ENCODE measurements at regions not wholly inside any gene's neighbourhood (a gene's known extent, or its start where the extent isn't known, plus 50 kb on each side); places are given as distances from the start of the nearest gene placed in this dataset.

DNA sequence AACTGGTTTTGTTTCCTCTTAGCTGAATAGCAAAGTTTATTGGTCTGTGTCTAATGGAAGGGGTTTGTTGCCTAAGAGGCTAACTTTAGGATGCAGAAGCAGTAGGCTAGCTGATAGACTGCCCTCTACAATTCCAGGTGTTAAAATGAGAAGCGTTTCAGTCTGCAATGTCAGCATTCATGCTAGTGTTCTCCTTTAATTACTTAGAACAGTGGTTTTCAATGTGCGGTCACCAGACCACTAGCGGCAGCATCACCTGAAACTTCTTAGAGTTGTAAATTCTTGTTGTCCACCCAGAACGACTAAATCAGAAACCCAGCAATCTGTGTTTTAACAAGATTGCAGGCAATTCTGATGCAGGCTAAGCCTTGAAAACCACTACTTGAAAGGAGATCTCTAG lies 392.9 kb downstream of the IPMK start:
- no peak for ATAC-seq

GRCh38 chr10:57867241-57867640 lies 400.5 kb downstream of the IPMK start:
- Mint-ChIP-seq H3K4me1 (no peaks in the 10 kb centered on the region), H3K27ac (no peak overlapping the region), H3K27me3 (no peaks in the 10 kb centered on the region), H3K36me3 (ENCODE audit: low read depth) (no peaks in the 10 kb centered on the region), H3K9me3 (peaks cover 8% of the 10 kb centered on the region), H3K4me3 (no peak overlapping the region)
- no peak for ATAC-seq
- DNase-seq, result no peak

More for the DNA sequence above, 392.9 kb downstream of the IPMK start:
- no peak for DNase-seq
- H3K36me3 Mint-ChIP-seq (ENCODE audit: low read depth), result no peaks in the 10 kb centered on the region
- H3K9me3 Mint-ChIP-seq, result peaks cover 8% of the 10 kb centered on the region
- no peaks in the 10 kb centered on the region for H3K27me3 Mint-ChIP-seq
- H3K4me3 Mint-ChIP-seq, result no peak overlapping the region
- no peaks in the 10 kb centered on the region for H3K4me1 Mint-ChIP-seq
- no peak overlapping the region for H3K27ac Mint-ChIP-seq

- ATAC-seq (no peak), DNase-seq (no peak)
- Mint-ChIP-seq H3K4me1 (no peaks in the 10 kb centered on the region), H3K27me3 (no peaks in the 10 kb centered on the region), H3K27ac (no peak overlapping the region), H3K4me3 (no peak overlapping the region), H3K36me3 (ENCODE audit: low read depth) (no peaks in the 10 kb centered on the region), H3K9me3 (peaks cover 5% of the 10 kb centered on the region)
Observed at GRCh38 chr10:57864765-57865680, 402.7 kb downstream of the IPMK start.

DNA sequence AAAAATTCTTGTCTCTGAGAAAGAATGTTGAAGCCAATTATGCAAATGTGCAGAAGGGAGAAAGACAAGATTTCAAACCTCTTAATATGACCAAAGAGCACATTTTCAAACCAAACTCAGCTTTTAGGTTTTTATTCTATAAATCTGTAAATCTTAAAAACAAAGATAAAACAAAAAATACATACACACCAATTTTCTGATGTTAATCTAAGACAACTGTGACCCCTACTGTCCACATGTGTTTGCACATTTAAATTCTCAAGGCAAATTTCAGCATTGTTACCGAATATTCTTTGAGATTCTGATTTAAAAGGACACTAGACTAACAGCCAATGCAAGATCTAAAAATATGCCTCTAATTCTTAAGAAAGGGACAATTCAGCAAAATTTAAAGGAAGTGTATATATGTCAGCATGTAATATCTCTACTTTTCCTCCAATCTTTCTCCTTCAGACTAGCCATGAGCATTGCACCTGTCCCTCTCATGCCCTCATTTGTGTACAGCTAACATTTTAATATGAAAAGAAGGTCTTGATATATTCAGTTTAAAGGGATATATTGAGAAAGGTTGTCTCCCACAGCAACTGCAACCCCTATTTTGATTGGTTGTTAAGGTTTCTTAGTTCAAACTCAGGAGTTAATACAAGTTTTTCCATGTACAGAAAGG lies 417.9 kb downstream of the IPMK start:
- Mint-ChIP-seq H3K27ac (no peak overlapping the region), H3K27me3 (peaks cover 2% of the 10 kb centered on the region), H3K4me1 (no peaks in the 10 kb centered on the region), H3K36me3 (ENCODE audit: low read depth) (no peaks in the 10 kb centered on the region), H3K9me3 (no peaks in the 10 kb centered on the region), H3K4me3 (no peak overlapping the region)
- ATAC-seq (no peak), DNase-seq (no peak)

- ATAC-seq, result no peak
- Mint-ChIP-seq H3K27me3 (no peaks in the 10 kb centered on the region), H3K9me3 (peaks cover 4% of the 10 kb centered on the region), H3K4me1 (no peaks in the 10 kb centered on the region), H3K36me3 (ENCODE audit: low read depth) (no peaks in the 10 kb centered on the region), H3K27ac (no peak overlapping the region), H3K4me3 (no peak overlapping the region)
- DNase-seq, result no peak
Observed at GRCh38 chr10:57846307-57847065, 421.2 kb downstream of the IPMK start.

DNA sequence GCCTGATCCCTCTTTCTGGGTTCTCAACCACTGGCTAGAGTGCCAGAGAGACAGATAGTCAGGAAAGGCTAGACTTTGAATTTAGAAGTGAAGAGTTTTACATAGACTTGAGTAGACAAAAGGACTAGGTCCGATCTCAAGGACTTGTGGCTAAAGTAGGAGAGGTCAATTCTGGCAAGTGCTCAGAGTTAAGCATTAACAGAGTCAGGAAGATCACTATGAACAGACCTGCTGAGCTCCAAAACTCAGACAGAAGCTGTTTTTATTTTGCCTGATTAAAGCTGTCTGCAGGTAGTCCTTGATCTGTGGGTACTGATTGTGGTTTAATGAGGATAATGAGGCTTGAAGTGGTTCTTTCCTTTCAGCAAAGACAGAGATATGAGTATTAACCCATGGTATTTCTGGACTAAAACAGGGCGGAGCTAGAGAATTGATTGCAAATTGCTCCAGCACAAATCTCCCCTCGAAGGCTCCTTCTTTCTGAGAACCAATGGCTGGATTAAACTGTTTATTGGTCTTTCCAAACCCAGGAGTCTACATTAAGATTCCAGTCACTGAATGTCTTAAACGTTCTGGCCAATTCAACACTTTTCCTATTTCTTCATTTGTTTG lies 423.2 kb downstream of the IPMK start:
- H3K4me1 Mint-ChIP-seq, result no peaks in the 10 kb centered on the region
- H3K36me3 Mint-ChIP-seq (ENCODE audit: low read depth), result no peaks in the 10 kb centered on the region
- no peak overlapping the region for H3K4me3 Mint-ChIP-seq
- ATAC-seq (no peak), DNase-seq (no peak)
- no peaks in the 10 kb centered on the region for H3K27me3 Mint-ChIP-seq
- H3K27ac Mint-ChIP-seq, result no peak overlapping the region
- peaks cover 10% of the 10 kb centered on the region for H3K9me3 Mint-ChIP-seq

GRCh38 chr10:57830877-57831560 lies 436.7 kb downstream of the IPMK start:
- DNase-seq (no peak), ATAC-seq (no peak)
- H3K4me1 Mint-ChIP-seq, result no peaks in the 10 kb centered on the region
- H3K9me3 Mint-ChIP-seq, result no peaks in the 10 kb centered on the region
- H3K4me3 Mint-ChIP-seq, result no peak overlapping the region
- no peaks in the 10 kb centered on the region for H3K27me3 Mint-ChIP-seq
- no peaks in the 10 kb centered on the region for H3K36me3 Mint-ChIP-seq (ENCODE audit: low read depth)
- H3K27ac Mint-ChIP-seq, result no peak overlapping the region

DNA sequence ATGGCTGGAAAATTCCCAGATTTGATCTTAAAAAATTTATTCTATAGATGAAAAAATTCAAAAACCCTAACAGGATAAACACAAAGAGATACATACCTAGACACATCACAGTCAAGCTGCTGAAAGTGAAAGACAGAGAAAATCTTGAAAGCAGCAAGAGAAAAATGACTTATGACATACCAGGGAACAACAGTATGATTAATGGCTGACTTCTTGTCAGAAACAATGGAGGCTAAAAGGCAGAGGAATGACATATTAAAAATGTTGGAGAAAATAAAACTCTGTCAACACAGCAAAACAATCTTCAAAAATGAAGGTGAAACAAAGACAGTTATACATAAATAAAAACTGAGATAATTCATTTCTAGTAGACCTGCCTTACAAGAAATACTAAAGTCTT lies 442.7 kb downstream of the IPMK start:
- H3K4me1 Mint-ChIP-seq, result no peaks in the 10 kb centered on the region
- ATAC-seq, result no peak
- no peaks in the 10 kb centered on the region for H3K9me3 Mint-ChIP-seq
- H3K27ac Mint-ChIP-seq, result no peak overlapping the region
- no peak overlapping the region for H3K4me3 Mint-ChIP-seq
- DNase-seq, result no peak
- H3K36me3 Mint-ChIP-seq (ENCODE audit: low read depth), result no peaks in the 10 kb centered on the region
- no peaks in the 10 kb centered on the region for H3K27me3 Mint-ChIP-seq

DNA sequence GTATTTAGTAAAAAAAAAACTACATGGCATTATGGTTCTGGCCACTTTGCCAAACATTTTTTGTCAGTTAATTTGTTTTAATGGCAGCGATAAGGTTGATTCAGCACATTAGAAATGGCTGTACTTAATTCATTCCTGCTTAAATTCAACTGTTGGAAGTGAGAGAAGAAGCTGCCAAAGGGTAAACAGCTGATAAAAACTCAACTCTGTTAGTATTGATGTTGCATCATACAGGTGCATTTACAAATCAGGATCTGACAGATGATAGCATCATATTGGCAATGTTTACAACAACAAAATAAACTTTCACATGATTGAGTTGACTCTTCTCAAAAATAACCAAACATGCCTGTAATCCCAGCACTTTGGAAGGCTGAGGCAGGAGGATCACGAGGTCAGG lies 444.3 kb downstream of the IPMK start:
- H3K4me1 Mint-ChIP-seq, result no peaks in the 10 kb centered on the region
- DNase-seq, result no peak
- H3K4me3 Mint-ChIP-seq, result no peak overlapping the region

GRCh38 chr10:57822965-57823364 lies 444.7 kb downstream of the IPMK start:
- no peak for ATAC-seq
- no peaks in the 10 kb centered on the region for H3K27me3 Mint-ChIP-seq

More for the DNA sequence above, 444.3 kb downstream of the IPMK start:
- Mint-ChIP-seq H3K36me3 (ENCODE audit: low read depth) (no peaks in the 10 kb centered on the region), H3K27ac (no peak overlapping the region), H3K27me3 (no peaks in the 10 kb centered on the region), H3K9me3 (no peaks in the 10 kb centered on the region)
- no peak for ATAC-seq

GRCh38 chr10:57818522-57818921 lies 449.2 kb downstream of the IPMK start:
- DNase-seq (no peak), ATAC-seq (no peak)
- Mint-ChIP-seq H3K27ac (no peak overlapping the region), H3K9me3 (no peaks in the 10 kb centered on the region), H3K27me3 (no peaks in the 10 kb centered on the region), H3K4me1 (no peaks in the 10 kb centered on the region), H3K4me3 (no peak overlapping the region), H3K36me3 (ENCODE audit: low read depth) (no peaks in the 10 kb centered on the region)

More at GRCh38 chr10:57822965-57823364, 444.7 kb downstream of the IPMK start:
- Mint-ChIP-seq H3K36me3 (ENCODE audit: low read depth) (no peaks in the 10 kb centered on the region), H3K9me3 (no peaks in the 10 kb centered on the region), H3K27ac (no peak overlapping the region), H3K4me3 (no peak overlapping the region), H3K4me1 (no peaks in the 10 kb centered on the region)
- DNase-seq, result no peak

GRCh38 chr10:57817741-57818140 lies 450.0 kb downstream of the IPMK start:
- no peak for DNase-seq
- no peaks in the 10 kb centered on the region for H3K9me3 Mint-ChIP-seq
- H3K27ac Mint-ChIP-seq, result no peak overlapping the region
- no peaks in the 10 kb centered on the region for H3K4me1 Mint-ChIP-seq
- ATAC-seq, result no peak
- no peaks in the 10 kb centered on the region for H3K27me3 Mint-ChIP-seq
- no peaks in the 10 kb centered on the region for H3K36me3 Mint-ChIP-seq (ENCODE audit: low read depth)
- no peak overlapping the region for H3K4me3 Mint-ChIP-seq

DNA sequence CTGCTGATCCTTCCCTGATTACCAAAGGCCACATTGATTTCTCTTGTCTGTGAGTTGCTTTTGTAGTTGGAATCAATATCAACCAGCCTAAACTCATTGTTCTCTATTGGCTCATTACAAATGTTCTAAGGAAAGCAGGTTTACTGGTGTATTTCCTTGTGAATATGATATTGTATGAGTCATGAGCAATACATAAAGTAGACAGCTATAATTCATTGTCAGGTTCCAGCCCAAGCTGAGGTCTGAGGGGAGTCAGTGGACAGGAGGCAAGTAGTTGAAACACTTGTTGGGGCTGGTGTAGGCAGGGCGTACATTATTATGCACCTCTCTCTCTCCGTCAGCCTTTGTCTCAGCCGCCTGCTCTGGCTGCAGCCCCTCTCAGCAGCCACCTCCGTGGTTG lies 451.7 kb downstream of the IPMK start:
- H3K9me3 Mint-ChIP-seq, result no peaks in the 10 kb centered on the region
- no peak overlapping the region for H3K27ac Mint-ChIP-seq
- H3K4me3 Mint-ChIP-seq, result no peak overlapping the region
- H3K4me1 Mint-ChIP-seq, result no peaks in the 10 kb centered on the region
- DNase-seq (no peak), ATAC-seq (no peak)
- no peaks in the 10 kb centered on the region for H3K27me3 Mint-ChIP-seq
- H3K36me3 Mint-ChIP-seq (ENCODE audit: low read depth), result no peaks in the 10 kb centered on the region

DNA sequence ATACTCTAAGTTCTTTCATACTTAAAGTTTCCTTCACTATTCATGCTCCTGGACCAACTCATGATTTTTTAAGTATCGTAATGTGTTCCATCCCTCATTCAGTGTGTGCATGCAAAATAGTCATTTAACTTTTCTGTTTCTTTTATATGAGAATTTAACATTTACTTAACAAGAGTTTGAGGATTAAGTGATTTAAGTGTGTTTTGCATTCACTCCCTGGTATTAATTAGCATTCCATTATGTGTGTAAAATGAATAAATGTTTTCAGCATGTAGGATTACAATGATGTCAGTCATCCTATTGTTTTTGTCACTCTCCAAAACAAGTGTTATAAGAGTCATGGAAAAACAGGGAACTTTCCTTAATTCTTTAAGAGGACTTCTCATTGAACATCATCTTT lies 457.7 kb downstream of the IPMK start:
- Mint-ChIP-seq H3K27me3 (no peaks in the 10 kb centered on the region), H3K9me3 (no peaks in the 10 kb centered on the region), H3K27ac (no peak overlapping the region), H3K36me3 (ENCODE audit: low read depth) (no peaks in the 10 kb centered on the region), H3K4me1 (no peaks in the 10 kb centered on the region), H3K4me3 (no peak overlapping the region)
- no peak for DNase-seq
- no peak for ATAC-seq

All from activated naive CD8-positive, alpha-beta T cell treated with anti-CD3 and anti-CD28 coated beads, Interleukin-2, amount 50 U/mL, for 24 hours (primary cell).